PC-9 (cell line): ENCODE measurements at regions not wholly inside any gene's neighbourhood (a gene's known extent, or its start where the extent isn't known, plus 50 kb on each side); places are given as distances from the start of the nearest gene placed in this dataset.

Experiments used
- EZH2 ChIP-seq: fragments of 200-600 bp; sonication (generic); IDR thresholded peaks from 2 replicates; pipeline ENCODE4 v1.8.0; 2017; ENCODE audit warnings: antibody characterized with exemption, low read depth
- TF ChIP-seq, protein P1 (sequence below): fragments of 200-600 bp; sonication (generic); conservative IDR thresholded peaks from 2 replicates; pipeline ENCODE4 v1.6.1; 2017; ENCODE audit warnings: mixed run types, antibody characterized with exemption, mild to moderate bottlenecking, moderate library complexity

DNA sequence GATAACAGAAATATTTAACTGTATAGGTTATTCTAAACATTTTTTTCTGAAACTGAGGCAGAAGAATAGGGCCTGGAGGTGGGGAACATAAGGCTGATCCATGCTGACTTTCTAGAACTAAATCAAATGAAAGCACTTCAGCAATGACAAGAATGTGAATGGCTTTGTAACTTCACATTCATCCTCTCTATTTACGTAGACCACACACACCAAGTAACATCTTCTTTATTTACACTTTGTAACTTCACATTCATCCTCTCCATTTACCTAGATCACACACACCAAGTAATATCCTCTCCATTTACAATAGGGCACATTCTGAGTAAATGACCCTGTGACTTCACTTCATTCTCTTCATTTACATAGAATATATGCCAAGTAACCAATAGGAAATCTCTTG, 251.8 kb upstream of the CDH9 start:
- TF ChIP-seq, protein P1, sequence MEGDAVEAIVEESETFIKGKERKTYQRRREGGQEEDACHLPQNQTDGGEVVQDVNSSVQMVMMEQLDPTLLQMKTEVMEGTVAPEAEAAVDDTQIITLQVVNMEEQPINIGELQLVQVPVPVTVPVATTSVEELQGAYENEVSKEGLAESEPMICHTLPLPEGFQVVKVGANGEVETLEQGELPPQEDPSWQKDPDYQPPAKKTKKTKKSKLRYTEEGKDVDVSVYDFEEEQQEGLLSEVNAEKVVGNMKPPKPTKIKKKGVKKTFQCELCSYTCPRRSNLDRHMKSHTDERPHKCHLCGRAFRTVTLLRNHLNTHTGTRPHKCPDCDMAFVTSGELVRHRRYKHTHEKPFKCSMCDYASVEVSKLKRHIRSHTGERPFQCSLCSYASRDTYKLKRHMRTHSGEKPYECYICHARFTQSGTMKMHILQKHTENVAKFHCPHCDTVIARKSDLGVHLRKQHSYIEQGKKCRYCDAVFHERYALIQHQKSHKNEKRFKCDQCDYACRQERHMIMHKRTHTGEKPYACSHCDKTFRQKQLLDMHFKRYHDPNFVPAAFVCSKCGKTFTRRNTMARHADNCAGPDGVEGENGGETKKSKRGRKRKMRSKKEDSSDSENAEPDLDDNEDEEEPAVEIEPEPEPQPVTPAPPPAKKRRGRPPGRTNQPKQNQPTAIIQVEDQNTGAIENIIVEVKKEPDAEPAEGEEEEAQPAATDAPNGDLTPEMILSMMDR = no peak
- no peak for TF ChIP-seq EZH2
